Sigmoid colon (tissue), 4 donors: ENCODE measurements at regions not wholly inside any gene's neighbourhood (a gene's known extent, or its start where the extent isn't known, plus 50 kb on each side); places are given as distances from the start of the nearest gene placed in this dataset.

Experiments
- EP300 ChIP-seq, 4 donors: sonication (generic); formaldehyde crosslinking; IDR thresholded peaks; one replicate each; pipeline ENCODE4 v1.6.1; 2017; ENCODE audit warnings: antibody characterized with exemption in 4 of 4
- POLR2A ChIP-seq, 2 donors: fragments of 450-650 bp; IDR thresholded peaks; one replicate each; pipeline ENCODE4 v1.6.1; 2016; ENCODE audit warnings: antibody characterized with exemption in 2 of 2, mild to moderate bottlenecking in 2 of 2, moderate library complexity in 2 of 2
- POLR2AphosphoS5 ChIP-seq, 4 donors: sonication (generic); formaldehyde crosslinking; IDR thresholded peaks; one replicate each; pipeline ENCODE4 v1.6.1; 2017; ENCODE audit warnings: antibody characterized with exemption in 4 of 4
- TF ChIP-seq, protein P1 (sequence below), 4 experiments: fragments of 450-650 bp in 3 of 4; fragments of 200-600 bp in 1 of 4; IDR thresholded peaks; one replicate each; pipeline ENCODE4 v1.5.1; 2016 to 2019; ENCODE audit warnings: antibody characterized with exemption in 4 of 4, mild to moderate bottlenecking in 3 of 4, moderate library complexity in 2 of 4

DNA sequence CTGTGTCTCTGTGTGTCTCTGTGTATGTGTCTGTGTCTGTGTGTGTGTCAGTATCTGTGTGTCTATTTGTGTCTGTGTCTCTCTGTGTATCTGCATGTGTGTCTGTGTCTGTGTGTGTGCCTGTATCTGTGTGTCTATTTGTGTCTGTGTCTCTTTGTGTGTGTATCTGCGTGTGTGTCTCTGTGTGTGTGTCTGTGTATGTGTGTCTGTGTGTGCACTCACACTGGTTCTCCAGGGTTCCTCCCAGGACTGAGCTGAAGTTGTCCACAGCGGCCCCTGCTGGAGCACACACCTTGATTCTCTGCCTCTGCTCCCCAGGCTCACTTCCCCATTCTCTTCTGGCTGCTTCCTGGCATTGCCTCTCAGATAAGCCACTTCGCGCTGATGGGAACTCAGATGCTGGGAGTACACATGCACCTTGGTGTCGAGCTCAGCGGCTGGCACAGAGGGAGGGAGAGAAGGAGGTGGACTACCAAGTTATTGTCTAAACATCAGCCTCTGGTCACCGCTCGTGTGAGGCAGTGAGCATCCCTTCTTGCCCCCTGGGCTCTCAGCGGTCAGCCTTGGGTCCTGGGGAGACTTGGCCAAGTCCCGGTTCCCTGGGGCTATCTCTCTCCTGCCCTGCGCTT is 104.9 kb upstream of the NXT1 start:
- TF ChIP-seq, protein P1, sequence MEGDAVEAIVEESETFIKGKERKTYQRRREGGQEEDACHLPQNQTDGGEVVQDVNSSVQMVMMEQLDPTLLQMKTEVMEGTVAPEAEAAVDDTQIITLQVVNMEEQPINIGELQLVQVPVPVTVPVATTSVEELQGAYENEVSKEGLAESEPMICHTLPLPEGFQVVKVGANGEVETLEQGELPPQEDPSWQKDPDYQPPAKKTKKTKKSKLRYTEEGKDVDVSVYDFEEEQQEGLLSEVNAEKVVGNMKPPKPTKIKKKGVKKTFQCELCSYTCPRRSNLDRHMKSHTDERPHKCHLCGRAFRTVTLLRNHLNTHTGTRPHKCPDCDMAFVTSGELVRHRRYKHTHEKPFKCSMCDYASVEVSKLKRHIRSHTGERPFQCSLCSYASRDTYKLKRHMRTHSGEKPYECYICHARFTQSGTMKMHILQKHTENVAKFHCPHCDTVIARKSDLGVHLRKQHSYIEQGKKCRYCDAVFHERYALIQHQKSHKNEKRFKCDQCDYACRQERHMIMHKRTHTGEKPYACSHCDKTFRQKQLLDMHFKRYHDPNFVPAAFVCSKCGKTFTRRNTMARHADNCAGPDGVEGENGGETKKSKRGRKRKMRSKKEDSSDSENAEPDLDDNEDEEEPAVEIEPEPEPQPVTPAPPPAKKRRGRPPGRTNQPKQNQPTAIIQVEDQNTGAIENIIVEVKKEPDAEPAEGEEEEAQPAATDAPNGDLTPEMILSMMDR (IDR thresholded peaks at IDR 0.05) = peak in 3 of 4 experiments; percentile 10 to 28 (median 17)
- TF ChIP-seq POLR2A (IDR thresholded peaks at IDR 0.05) = no peak
- TF ChIP-seq POLR2AphosphoS5 (IDR thresholded peaks at IDR 0.05) = no peak
- no peak for TF ChIP-seq EP300 (IDR thresholded peaks at IDR 0.05)
